Activated naive CD4-positive, alpha-beta T cell treated with anti-CD3 and anti-CD28 coated beads, Interleukin-2, amount 50 U/mL, for 72 hours (primary cell): ENCODE measurements at regions not wholly inside any gene's neighbourhood (a gene's known extent, or its start where the extent isn't known, plus 50 kb on each side); places are given as distances from the start of the nearest gene placed in this dataset.

Experiments used
- ATAC-seq, 2 donors: fragments of 150-1000 bp; cut with Tn5 transposase; 2 replicates each; pipeline ENCODE4 v1.10.0; 2021; ENCODE audit warnings: mild to moderate bottlenecking in 2 of 2, moderate library complexity in 2 of 2
- DNase-seq, 2 donors: peaks; one replicate each; pipeline ENCODE4 v3.0.0; 2021 to 2022; ENCODE audit warnings: low spot score in 2 of 2
- H3K27ac Mint-ChIP-seq, 2 donors: one replicate each; pipeline ENCODE4 v1.8.0; 2022; ENCODE audit warnings: mild to moderate bottlenecking in 2 of 2, mixed read lengths in 2 of 2
- H3K36me3 Mint-ChIP-seq, 2 donors: one replicate each; pipeline ENCODE4 v1.8.0; 2022; ENCODE audit warnings: mixed read lengths in 2 of 2
- H3K9me3 Mint-ChIP-seq, 2 donors: one replicate each; pipeline ENCODE4 v1.8.0; 2022; ENCODE audit warnings: mixed read lengths in 2 of 2

DNA sequence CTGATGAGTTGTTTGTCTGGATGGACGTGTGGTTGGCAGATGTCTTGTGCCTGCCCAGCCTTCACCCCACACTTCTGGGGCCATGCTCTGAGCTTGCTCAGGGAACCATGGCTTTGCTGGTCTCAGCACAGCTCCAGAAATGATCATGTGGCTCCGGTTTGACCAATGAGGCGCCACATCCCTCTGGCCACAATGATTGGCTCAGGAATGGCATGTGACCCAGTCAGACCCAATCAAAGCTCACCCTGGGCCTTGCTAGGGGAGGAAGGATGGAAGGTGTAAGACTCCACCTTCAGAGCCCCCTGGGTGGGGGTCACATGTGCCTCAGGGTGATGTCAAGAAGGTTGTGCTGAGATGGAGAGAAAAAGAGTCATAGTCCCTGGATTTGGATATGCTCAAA lies 281.6 kb upstream of the SULF2 start:
- Mint-ChIP-seq H3K36me3 (peaks cover 0 to 4% of the 10 kb centered on the region in 2 donors), H3K27ac (no peak overlapping the region), H3K9me3 (peaks cover 0 to 4% of the 10 kb centered on the region in 2 donors)
- DNase-seq = no peak
- ATAC-seq = no peak

DNA sequence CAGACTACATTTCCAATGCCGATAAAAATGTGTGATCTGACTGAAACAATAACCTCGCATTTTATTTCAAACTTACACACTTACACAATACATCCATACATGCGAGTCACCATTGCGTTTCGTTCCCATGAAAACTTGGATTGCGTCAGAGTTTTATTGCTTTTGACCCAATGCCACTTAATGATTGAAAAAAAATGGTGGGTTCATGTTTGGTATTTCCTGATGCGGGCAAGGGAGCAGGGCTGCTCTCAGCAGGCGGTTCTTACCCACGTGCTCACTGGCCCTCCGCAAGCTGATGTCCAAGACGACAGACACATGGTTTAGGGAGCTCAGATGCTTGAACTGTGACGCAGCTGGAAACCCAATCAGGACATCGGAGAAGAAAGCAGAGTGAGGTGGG lies 281.0 kb upstream of the SULF2 start:
- ATAC-seq (no peak), DNase-seq (no peak)
- Mint-ChIP-seq H3K27ac (no peak overlapping the region), H3K9me3 (peaks cover 0 to 4% of the 10 kb centered on the region in 2 donors), H3K36me3 (peaks cover 0 to 4% of the 10 kb centered on the region in 2 donors)

DNA sequence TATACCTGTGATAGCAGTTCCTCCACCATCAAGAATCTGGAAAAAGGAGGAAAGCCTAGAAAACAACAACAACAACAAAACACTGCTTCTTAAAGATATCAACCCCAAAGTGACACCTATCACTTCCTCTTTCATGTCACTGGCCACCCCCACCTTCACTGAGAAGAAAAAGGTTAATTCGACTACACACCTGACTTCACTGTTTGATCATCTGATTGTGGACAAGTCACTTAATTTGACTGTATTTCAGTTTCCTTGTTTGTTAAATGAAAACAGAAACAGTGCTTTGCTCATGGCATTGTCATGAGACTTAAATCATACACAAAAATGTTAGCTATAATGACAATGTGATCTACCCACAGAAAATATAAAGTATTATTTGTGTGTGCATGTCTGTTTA lies 280.6 kb upstream of the SULF2 start:
- DNase-seq (no peak), ATAC-seq (no peak)
- Mint-ChIP-seq H3K9me3 (peaks cover 0 to 4% of the 10 kb centered on the region in 2 donors), H3K27ac (no peak overlapping the region), H3K36me3 (peaks cover 0 to 4% of the 10 kb centered on the region in 2 donors)

DNA sequence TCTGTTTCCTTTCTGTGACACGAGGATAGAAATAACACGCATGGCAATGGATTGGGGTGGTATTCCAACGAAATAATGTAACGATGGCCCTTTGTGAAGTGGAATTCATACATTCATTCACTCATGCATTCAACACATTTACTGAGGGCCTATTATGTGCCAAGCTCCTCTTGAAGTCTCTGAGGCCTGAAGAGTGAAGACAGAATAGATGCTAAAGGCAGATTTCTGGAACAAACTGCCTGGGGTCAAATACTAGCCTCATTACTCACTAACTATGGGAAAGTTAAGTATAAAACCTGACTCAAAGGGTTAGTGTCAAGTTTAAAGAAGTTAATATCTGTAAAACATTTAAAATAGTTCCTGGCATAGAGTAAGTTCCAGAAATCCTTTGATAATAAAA lies 279.6 kb upstream of the SULF2 start:
- peaks cover 0 to 4% of the 10 kb centered on the region in 2 donors for H3K9me3 Mint-ChIP-seq
- peaks cover 0 to 4% of the 10 kb centered on the region in 2 donors for H3K36me3 Mint-ChIP-seq
- ATAC-seq (no peak), DNase-seq (no peak)
- H3K27ac Mint-ChIP-seq = no peak overlapping the region

DNA sequence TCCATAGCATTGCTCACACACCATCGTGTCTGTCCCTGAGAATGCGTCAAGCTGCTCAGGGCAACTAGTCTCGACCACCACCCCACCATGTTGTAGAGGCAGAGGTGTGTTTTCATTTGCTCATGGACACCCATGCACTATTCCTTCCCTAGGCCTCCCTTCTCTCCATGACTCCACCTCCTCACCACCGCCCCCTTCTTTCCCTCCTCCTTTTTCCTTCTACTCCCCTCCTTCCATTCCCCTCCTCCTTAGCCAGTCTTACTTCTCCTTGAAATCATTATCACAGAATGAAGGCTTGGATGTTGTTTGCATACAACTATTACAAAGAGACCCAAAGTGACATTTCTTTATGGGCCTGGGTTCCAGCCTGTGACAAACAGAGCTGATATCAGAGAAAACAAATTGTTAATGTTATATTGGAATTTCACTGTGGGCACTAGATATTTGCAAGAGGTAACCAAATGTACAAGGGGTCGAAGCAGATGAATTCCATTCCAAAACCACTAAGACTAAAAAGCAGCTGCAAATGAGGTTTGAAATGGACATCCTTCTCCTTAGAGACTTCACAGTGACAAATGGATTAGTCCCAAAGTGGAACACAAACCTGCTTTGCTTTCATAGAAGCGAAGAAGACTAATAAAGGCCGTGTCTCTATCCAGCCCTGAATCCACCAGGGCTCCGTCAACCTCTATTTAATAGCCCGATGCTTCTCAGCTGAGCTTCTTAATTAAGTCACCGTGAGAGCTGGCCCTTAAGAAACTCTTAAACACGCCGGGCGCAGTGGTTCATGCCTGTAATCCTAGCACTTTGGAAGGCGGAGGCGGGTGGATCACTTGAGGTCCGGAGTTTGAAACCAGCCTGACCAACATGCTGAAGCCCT lies 275.8 kb upstream of the SULF2 start:
- Mint-ChIP-seq H3K36me3 (peaks cover 0 to under 1% of the 10 kb centered on the region in 2 donors), H3K9me3 (peaks cover 0 to 5% of the 10 kb centered on the region in 2 donors), H3K27ac (no peak overlapping the region)
- no peak for ATAC-seq
- DNase-seq = no peak

DNA sequence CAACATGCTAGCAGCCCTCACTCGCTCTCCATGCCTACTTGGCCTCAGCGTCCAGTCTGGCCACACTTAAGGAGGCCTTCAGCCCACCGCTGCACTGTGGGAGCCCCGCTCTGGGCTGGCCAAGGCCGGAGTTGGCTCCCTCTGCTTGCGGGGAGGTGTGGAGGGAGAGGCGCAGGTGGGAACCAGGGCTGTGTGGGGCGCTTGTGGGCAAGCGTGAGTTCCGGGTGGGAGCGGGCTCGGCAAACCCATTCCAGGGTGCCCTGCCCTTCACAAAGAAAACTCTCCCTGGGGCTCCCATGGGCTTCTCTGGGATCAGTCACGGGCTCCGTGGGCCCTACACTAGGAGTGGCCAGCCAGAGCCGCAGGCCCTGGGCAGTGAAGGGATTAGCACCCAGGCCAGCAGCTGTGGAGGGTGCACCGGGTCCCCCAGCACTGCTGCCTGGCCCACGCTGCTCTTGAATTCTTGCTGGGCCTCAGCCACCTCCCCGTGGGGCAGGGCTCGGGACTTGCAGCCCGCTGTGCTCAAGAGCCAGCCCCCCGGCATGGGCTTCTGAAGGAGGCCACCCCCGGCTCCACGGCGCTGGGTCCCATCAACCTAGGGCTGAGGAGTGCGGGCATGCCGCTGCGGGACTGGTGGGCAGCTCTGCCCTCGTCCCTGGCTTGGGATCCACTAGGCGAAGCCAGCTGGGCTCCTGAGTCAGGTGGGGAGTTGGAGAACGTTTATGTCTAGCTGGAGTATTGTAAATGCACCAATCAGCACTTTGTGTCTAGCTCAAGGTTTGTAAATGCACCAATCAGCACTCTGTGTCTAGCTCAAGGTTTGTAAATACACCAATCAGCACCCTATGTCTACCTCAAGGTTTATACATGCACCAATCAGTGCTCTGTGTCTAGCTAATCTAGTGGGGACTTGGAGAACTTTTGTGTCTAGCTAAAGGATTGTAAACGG lies 273.6 kb upstream of the SULF2 start:
- Mint-ChIP-seq H3K9me3 (peaks cover 0 to 10% of the 10 kb centered on the region in 2 donors), H3K27ac (no peak overlapping the region), H3K36me3 (no peaks in the 10 kb centered on the region)
- DNase-seq (no peak), ATAC-seq (no peak)

DNA sequence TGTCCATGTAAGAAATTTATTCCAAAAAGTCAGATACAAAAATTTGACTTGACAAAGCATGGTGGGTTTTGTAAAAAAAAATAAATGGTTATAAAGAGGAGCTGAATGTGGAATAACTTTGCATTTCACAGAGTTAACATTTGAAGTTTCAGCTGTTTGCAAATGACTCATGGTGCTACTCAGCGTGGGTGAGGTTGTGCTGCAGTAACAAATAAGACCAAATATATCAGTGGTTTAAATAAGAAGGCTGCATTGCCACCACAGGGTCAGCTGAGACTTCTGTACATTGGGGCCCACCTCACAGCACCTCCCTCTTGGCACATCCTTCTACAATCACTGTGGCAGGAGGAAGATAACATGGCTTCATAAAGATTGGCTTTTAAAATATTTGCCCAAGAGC lies 272.5 kb upstream of the SULF2 start:
- Mint-ChIP-seq H3K27ac (no peak overlapping the region), H3K9me3 (peaks cover 0 to 13% of the 10 kb centered on the region in 2 donors), H3K36me3 (no peaks in the 10 kb centered on the region)
- ATAC-seq = no peak
- no peak for DNase-seq

DNA sequence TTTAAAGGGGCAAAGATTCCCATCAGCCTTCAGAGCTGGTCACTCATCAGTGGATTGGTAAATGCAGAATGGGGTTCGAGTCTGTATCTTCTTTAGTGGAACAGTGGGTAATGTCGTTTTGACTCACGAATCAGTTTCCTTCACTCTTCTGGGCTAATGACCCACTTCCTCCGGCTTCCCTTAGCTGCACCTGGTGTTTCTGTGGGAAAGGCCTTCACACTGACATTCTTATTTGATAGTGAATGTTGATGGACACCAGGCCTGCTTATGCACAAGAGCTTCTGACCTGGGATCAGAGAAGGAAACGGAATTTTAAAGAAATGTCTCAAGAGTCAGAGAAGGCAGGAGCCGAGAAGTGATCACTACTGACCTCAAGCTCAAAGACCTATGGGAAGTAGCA lies 272.0 kb upstream of the SULF2 start:
- ATAC-seq (no peak), DNase-seq (no peak)
- no peak overlapping the region for H3K27ac Mint-ChIP-seq
- no peaks in the 10 kb centered on the region for H3K36me3 Mint-ChIP-seq
- H3K9me3 Mint-ChIP-seq = peaks cover 0 to 13% of the 10 kb centered on the region in 2 donors

DNA sequence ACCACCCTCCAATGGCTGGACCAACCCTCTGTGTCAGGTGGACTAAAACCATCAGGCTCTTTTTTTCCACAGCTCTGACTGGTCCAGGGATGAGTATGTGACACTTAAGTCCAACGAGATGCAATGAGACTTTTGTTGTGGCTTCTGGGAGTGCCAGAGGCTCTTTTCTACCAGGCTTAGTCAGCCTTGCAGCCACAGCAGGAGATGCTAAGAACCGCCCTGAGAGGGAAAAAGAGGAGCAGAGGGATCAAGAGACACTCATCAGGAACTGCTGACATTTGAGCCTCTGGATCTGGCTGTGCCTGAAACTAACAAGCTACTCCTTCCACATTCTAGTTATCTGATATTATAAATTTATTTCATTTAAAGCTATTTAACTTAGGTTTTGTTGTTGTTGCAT lies 270.9 kb upstream of the SULF2 start:
- ATAC-seq = no peak

DNA sequence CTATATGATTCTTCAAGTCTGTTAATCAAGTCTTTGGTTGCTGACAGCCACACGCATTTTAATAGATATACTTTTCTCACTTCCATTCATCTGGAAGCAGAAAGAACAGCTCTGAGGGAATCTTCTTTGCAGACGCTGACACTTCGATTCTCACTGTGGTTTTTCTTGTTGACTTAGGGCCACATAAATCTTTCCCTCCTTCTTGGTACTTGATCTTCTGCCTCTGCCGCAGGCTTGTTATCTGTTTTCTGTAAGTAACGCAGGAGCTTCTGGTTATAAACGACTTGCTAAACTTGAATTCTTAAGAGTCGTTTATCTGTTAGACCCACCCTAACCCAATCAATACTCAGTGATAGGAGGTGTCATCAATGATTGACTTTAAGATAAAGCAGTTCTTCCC lies 268.8 kb upstream of the SULF2 start:
- no peak for DNase-seq
- H3K36me3 Mint-ChIP-seq = no peaks in the 10 kb centered on the region
- H3K27ac Mint-ChIP-seq = no peak overlapping the region
- ATAC-seq = no peak
- H3K9me3 Mint-ChIP-seq = peaks cover 0 to 13% of the 10 kb centered on the region in 2 donors

More for the DNA sequence above, 270.9 kb upstream of the SULF2 start:
- Mint-ChIP-seq H3K27ac (no peak overlapping the region), H3K36me3 (no peaks in the 10 kb centered on the region), H3K9me3 (peaks cover 0 to 13% of the 10 kb centered on the region in 2 donors)
- DNase-seq = no peak

DNA sequence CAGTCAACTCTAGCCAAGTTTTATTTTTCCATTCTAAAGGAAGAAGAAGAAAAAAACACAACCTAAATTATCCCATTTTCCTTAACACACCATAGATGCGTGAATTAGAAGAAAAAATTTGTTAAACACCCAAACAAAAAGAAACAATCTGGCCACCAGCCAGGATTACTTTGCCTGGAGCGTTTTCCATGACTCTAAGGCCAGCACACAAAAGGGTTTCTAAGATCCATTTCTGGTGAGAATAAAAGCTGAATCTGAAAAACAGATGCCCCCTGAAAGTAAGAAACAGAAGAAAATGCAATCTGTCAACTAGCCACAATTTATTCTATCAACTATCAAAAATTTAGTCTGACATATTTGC lies 267.2 kb upstream of the SULF2 start:
- Mint-ChIP-seq H3K36me3 (no peaks in the 10 kb centered on the region), H3K9me3 (peaks cover 0 to 11% of the 10 kb centered on the region in 2 donors), H3K27ac (no peak overlapping the region)
- DNase-seq = no peak
- no peak for ATAC-seq

DNA sequence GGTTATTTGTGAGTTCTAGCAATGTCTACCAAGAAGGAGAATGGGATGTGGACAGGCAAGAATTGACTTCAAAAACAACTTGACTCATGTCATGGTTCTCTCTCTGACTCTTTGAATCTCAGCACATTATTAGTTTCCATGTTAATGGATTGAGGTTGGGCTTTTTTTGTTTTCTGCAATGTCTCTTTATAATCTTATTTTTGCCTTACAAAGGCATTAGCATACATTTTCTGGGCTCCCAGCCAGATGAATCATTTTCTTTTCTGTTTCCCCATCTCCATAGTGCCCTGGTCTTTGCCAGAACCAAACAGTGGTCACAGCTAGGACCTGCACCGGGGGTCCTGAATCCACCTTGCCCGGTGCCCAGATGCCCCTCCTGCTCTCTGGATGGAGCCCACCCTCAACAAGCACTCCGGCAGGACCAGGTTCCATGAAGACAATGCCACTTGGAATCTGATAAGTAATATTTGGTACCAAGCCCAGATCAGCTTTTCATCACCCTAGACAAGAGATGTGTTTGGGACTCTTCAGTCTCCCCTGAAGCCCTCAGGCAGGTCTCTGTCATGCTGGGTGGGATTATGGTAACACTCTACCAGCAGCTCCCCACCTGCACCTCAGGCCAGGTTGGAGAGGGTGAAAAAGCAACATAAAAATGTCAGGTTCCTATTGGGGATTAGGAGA lies 266.7 kb upstream of the SULF2 start:
- Mint-ChIP-seq H3K9me3 (peaks cover 0 to 8% of the 10 kb centered on the region in 2 donors), H3K27ac (no peak overlapping the region), H3K36me3 (no peaks in the 10 kb centered on the region)
- DNase-seq = no peak
- no peak for ATAC-seq

DNA sequence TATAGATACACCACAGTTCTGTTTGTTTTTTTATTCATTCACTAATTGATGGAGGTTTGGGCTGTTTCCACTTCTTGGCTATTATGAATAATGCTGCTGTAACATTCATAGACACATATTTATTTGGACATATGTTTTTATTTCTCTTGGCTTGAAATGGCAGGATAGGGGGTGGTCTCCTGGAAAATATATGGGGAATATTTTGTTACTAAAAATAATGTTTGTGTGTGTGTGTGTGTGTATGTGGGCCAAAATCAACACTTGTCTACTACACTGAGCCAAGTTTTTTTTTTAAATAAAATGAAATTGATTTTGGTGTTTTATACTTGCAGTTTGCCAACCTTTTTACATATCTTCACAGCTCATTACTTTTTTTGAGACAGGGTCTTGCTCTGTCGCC lies 264.4 kb upstream of the SULF2 start:
- Mint-ChIP-seq H3K27ac (no peak overlapping the region), H3K36me3 (no peaks in the 10 kb centered on the region), H3K9me3 (peaks cover 0 to 5% of the 10 kb centered on the region in 2 donors)
- no peak for ATAC-seq
- no peak for DNase-seq

DNA sequence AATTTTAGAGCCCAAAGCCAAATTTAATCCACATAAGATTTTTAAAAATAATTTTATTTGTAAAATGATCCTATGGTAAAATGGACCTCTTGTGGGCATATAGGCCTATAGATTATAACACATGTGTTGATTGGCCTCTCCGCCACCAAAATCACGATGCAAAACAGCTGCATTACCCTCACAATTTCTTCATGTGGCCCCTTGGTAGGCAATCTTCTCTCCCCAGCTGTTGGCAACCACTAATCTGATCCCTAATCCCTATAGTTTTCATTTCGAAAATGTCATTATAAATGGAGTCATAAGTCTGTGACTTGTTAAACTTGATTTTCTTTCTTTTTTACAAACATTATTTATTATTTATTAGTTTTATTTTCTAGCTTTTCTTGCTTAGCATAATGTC lies 263.9 kb upstream of the SULF2 start:
- peaks cover 0 to 3% of the 10 kb centered on the region in 2 donors for H3K9me3 Mint-ChIP-seq
- no peak for DNase-seq
- no peaks in the 10 kb centered on the region for H3K36me3 Mint-ChIP-seq
- no peak for ATAC-seq
- no peak overlapping the region for H3K27ac Mint-ChIP-seq

DNA sequence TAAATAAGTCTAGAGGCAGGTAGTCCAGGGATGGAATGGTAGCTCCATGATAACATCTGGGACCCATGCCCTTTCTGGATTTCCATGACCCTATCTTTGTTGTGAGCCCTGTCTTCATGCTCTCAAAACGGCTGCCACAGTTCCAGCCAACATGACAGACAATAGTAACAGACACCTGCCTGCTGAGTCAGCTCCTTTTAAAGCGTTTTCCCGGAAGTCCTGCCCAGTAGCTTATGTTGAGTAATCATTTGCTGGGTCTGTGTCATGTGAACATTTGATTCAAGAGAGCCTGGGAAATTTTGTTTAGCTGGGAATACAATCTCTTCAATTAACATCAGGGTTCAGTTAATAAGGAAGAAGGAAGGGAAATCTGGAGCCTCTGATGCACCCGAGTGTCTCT lies 262.2 kb upstream of the SULF2 start:
- no peak for ATAC-seq
- DNase-seq = no peak

DNA sequence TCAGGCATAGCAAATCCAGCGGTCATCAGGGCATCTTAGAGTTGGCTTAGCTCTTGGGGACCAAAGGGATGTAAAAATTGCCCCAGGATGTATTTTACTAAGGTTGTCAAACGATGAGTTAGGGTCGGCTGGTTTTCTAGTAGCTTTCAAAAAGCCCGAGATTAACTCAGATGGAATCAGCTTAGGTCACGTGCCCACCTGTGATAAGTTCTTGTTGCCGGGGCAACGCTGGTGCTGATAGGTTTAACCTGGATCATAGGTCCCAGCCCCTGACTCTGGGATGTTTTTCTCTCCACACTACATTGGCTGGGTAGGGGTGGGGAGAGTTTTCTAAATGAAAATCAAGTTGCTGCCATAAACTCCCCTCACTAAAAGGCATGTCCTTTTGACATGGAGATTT lies 257.3 kb upstream of the SULF2 start:
- no peak for ATAC-seq
- DNase-seq = no peak
- Mint-ChIP-seq H3K9me3 (peaks cover 0 to 3% of the 10 kb centered on the region in 2 donors), H3K36me3 (no peaks in the 10 kb centered on the region), H3K27ac (no peak overlapping the region)

More for the DNA sequence above, 262.2 kb upstream of the SULF2 start:
- H3K9me3 Mint-ChIP-seq = no peaks in the 10 kb centered on the region
- no peak overlapping the region for H3K27ac Mint-ChIP-seq
- H3K36me3 Mint-ChIP-seq = no peaks in the 10 kb centered on the region
